Hypothalamus (tissue), 51 donors: ENCODE measurements at regions not wholly inside any gene's neighbourhood (a gene's known extent, or its start where the extent isn't known, plus 50 kb on each side); places are given as distances from the start of the nearest gene placed in this dataset.

ENCODE experiments used
- DNase-seq, 51 donors: peaks; one replicate each; lab custom pipeline; 2025; lab: John Stamatoyannopoulos, UW

GRCh38 chr14:82298811-82299210 lies 765.2 kb upstream of the SEL1L start:
- DNase-seq = no peak

GRCh38 chr14:82309199-82309598 lies 775.5 kb upstream of the SEL1L start:
- DNase-seq = no peak

GRCh38 chr14:82313889-82314288 lies 780.2 kb upstream of the SEL1L start:
- peak in 1 of 51 donors; percentile 2 for DNase-seq

DNA sequence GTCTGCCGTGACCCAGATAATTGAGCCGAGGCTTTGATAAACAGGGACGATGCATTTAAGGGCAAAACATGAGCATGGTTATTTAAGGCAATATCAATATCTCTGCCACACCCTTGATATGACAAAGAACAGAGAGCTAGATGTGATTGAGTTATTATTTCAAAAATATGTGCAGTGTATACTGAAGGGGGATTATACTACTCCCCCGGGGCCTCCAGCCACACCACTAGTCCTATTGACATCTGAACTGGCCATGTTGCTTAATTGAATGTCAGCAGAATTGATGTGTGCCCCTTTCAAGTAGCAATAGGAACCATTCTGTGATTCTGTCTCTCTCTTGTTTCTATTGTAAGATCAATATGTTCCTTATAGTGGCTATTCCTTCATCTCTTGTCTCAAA lies 794.8 kb upstream of the SEL1L start:
- no peak for DNase-seq

DNA sequence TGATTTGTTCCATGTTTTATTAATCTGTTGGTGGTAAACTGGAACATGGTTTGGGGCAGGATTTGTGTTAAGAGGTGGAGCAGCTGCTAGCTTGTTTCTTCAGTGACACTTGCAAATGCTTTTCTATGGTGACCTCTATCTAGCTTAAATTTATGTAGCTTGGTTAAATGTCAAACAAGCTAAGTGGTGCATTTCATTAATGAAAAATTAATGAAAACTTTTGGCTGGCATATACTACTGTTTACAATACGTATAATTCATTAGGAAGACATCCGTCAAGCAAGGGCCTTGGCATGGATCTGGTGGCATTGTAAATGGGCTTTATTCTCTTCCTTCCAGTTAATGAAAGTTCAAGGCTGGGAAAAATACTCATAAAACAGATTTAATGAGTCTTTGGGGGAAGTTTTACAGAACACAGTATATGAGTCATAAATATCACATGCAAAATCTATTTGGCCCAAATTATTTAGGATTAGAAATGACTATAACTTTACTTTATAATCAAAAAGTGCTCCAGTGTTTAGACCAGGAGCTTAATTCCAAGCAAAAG lies 807.7 kb upstream of the SEL1L start:
- DNase-seq = no peak

DNA sequence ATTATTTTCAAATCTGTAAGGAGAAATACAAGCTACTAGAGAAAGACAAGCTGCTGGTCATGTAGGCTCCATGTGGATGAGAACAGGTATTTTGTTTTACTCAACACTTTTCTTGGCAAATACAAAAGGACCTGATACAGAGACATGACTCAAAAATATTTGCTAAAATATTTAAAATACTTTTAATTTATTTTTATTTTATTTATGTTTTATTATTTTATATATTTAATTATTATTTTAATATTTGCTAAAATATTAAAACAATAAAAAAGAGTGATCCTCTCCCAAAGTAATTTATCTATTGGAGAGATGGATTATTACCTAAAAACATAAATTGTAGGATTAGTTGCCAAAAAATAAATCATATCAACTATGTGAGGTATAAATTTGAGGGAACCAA lies 808.9 kb upstream of the SEL1L start:
- DNase-seq = no peak

- DNase-seq = no peak
Measured at GRCh38 chr14:82345184-82345583, 811.5 kb upstream of the SEL1L start.

DNA sequence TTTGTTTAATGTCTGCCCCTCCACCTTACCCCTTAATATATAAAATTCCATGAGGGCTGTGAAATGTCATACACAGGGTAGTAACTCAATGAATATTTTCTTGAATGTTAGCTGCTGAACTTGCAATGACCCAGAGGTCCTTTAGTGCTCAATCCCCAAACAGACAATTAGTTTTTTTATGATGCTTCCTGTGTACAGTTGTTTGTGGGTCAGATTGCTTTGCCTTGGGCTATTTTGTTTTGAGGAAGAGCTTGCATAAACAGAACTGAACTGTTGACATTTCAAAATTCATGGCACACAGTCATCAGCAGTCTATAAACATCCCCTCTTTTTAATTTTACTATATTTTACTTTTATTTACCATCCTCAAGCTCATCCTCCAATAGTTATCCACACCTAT lies 820.5 kb upstream of the SEL1L start:
- no peak for DNase-seq

- no peak for DNase-seq
Measured at GRCh38 chr14:82359201-82359600, 825.5 kb upstream of the SEL1L start.

DNA sequence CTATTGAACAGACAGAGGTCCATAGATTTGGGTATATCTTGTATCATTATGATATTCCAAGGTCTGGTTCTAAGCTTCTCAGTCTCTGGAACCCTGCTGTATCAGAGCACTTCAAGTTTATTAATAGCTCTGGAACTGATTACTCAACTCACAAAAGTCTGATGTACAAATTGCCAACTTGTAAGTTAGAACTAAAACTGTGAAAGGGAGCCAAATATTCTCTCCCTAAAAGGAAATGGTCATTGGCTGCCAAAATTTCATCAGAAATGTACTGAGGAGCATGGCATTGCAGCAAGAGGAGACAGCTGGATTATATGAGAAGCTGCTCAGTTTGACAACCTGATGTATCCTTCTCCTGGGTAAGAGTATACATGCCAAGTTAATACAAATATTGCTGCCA lies 828.8 kb upstream of the SEL1L start:
- DNase-seq = no peak

DNA sequence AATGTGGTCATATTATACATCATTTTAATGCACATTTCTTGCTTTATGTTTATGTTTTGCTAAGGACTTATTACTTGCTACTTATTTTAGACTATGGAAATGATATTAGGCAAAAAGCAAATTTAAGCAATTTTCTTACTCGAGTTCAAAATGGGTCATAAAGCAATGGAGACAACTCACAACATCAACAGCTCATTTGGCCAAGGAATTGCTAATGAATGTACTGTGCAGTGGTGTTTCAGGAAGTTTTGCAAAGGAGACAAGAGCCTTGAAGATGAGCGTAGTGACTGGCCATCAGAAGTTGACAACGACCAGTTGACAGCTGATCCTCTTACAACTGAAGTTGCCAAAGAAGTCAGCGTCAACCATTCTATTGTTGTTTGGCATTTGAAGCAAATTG lies 831.8 kb upstream of the SEL1L start:
- DNase-seq = no peak

DNA sequence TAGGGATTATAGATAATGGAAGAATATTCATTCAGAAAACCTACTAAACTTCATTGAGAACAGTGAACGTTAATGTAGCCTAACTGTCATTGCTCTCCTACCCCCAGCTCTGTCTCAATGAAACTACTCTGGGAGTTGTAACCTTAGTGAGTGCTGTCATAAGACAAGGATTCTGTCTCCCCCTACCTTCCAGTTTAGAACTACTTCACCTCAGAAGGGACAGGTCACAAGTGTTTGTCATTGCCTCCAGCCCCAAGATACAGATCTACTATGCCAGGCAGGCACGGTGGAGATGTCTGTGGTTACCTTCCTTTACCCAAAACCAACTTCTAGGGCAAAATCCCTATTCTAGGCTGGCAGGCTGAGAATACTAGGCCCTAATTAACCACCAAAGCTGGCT lies 833.1 kb upstream of the SEL1L start:
- no peak for DNase-seq

GRCh38 chr14:82379291-82379690 lies 845.6 kb upstream of the SEL1L start:
- no peak for DNase-seq

GRCh38 chr14:82385048-82385447 lies 851.4 kb upstream of the SEL1L start:
- DNase-seq = no peak

DNA sequence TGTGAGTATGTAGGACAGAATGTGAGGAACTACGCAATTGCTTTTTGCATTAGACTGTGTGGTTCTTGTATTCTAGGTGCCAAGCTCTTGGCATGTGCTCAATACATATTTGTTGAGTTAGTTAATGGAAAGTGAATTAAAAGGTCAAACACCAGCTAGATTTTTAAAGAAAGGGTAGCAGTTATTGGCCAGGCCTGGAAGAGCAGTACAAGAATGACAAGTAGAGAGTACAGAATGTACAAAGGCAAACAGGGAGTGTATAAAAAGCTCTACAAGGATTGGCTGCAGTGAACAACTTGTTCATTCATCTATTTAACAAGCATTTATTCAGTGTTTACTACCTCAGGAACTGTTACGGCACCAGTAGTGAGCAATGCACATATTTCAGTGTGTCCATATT lies 854.0 kb upstream of the SEL1L start:
- DNase-seq = peak in 5 of 51 donors; percentile 13 to 57 (median 28)

GRCh38 chr14:82388488-82388887 lies 854.8 kb upstream of the SEL1L start:
- no peak for DNase-seq

GRCh38 chr14:82390586-82390985 lies 856.9 kb upstream of the SEL1L start:
- no peak for DNase-seq

- no peak for DNase-seq
Measured at GRCh38 chr14:82394916-82395315, 861.3 kb upstream of the SEL1L start.

- DNase-seq = peak in 2 of 51 donors; percentile 5 to 37
Measured at GRCh38 chr14:82398256-82398655, 864.6 kb upstream of the SEL1L start.

GRCh38 chr14:82403987-82404386 lies 870.3 kb upstream of the SEL1L start:
- no peak for DNase-seq

GRCh38 chr14:82410064-82410463 lies 876.4 kb upstream of the SEL1L start:
- DNase-seq = no peak

DNA sequence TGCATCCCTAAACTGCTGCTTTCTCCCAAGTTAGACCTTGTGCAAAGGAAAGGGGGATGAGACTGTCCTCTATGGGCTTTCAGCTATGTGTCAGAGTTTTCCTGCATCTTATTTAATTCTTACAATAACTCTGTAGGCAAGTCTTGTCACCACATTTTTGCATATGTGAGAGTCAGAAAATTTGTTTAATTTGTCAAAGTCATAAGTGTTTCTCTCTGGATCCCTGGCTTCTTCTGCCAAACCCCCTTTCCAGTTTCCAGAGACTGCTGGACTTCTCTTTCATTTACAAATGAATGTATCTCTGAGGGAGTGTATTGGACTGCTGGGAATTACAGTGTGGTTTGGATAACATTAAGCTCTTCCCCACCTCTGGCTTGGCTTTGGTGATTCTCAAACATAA lies 877.6 kb upstream of the SEL1L start:
- DNase-seq = no peak

GRCh38 chr14:82412545-82412944 lies 878.9 kb upstream of the SEL1L start:
- no peak for DNase-seq
